HUDEP-2 (cell line): ENCODE measurements at regions not wholly inside any gene's neighbourhood (a gene's known extent, or its start where the extent isn't known, plus 50 kb on each side); places are given as distances from the start of the nearest gene placed in this dataset.
A peak's percentile ranks its signal among the peaks of the same experiment; 100 is the strongest.
"Not testable (repeated sequence)": the region's sequence is repeated elsewhere in the genome, so short reads cannot be mapped to it uniquely, and the experiment has no call there.

ENCODE experiments used
- DNase-seq, 76 experiments: peaks; one replicate each; lab custom pipeline; 2025; ENCODE audit not compliant: unreplicated experiment in 76 of 76; lab: John Stamatoyannopoulos, UW

- no peak for DNase-seq
These were observed 780.9 kb downstream of the TBC1D32 start for GRCh38 chr6:120553353-120553752.

GRCh38 chr6:120545353-120545752 lies 788.9 kb downstream of the TBC1D32 start:
- no peak for DNase-seq

DNA sequence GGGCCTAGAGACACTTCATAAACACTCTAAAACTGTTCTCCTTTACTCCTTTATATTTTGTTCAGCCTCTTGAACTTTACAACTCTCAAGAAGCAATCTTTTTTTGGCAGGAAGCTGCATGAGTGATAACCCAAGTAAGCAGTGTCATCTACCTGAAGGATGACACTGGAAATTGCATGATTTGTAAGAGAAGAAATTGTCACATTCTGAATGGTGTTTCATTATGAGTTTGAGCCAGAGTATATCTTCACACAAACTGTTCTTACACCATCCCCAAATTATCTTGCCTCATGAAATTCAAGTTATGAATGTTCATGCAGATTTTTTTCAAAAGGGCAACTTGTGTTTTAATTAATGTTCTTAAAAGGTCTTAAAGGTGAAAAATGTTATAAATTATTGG lies 799.3 kb downstream of the TBC1D32 start:
- no peak for DNase-seq

DNA sequence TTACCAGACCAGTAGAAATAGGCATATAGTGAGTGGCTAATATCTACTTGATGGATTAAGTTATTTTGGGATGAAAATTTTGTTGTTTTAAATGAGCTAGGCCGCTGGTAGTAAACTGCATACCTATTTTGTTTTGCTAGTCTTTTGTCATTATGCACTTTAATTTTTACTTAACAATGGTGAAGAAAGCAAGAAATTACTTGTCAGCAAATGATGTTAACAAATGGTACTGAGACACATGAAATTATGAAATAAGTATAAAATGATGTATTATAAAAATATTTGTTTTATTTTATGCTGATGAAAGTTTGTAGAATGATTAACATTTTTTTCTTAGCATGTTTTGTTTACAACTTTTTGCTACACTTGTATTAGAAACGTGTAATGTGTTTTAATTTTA lies 807.7 kb downstream of the TBC1D32 start:
- no peak for DNase-seq

- DNase-seq = no peak
These were observed 819.7 kb downstream of the TBC1D32 start for GRCh38 chr6:120514544-120514943.

- DNase-seq = no peak
These were observed 822.6 kb downstream of the TBC1D32 start for GRCh38 chr6:120511712-120512111.

- DNase-seq = no peak
These were observed 835.6 kb downstream of the TBC1D32 start for GRCh38 chr6:120498711-120499110.

- no peak for DNase-seq
These were observed 837.6 kb downstream of the TBC1D32 start for GRCh38 chr6:120496661-120497060.

- no peak for DNase-seq
These were observed 840.8 kb downstream of the TBC1D32 start for GRCh38 chr6:120493505-120493904.

GRCh38 chr6:120489941-120490340 lies 844.3 kb downstream of the TBC1D32 start:
- peak in 1 of 76 experiments; percentile 3 for DNase-seq

GRCh38 chr6:120484146-120484545 lies 850.1 kb downstream of the TBC1D32 start:
- DNase-seq = no peak

DNA sequence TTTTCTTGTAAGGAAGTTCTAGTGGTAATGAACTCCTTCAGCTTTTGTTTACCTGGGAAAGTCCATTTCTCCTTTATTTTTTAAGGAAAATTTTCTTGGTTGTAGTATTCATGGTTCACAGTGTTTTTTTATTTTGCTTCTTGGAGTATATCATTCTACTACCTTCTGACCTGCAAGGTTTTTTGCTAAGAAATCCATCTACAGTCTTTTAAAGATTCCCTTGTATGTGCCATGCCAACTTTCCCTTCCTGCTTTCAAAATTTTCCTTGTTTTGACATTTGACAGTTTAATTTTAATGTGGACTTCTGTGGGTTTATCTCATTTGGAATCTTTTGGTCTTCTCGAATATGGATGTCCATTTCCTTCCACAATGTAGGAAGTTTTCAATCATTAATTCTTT lies 855.6 kb downstream of the TBC1D32 start:
- DNase-seq = no peak

DNA sequence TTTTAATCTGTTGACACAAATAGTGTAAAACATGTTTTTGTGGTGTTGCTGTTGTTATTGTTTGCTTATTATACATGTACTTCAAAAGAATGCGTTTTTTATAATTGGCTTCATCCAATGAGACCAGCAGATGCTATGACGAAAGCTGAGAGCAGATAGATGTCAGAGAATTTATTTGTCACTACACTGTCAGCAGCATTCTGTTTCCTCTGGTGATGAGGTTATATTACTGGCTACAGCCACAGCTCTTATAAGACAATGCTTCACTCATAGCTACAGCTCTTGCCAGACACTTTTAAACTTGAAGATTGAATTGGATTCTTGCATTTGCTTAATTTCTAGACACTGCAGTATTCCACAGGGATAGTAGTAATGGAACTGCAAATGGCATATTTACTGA lies 860.5 kb downstream of the TBC1D32 start:
- no peak for DNase-seq

- DNase-seq = no peak
These were observed 865.8 kb downstream of the TBC1D32 start for GRCh38 chr6:120468486-120468885.

DNA sequence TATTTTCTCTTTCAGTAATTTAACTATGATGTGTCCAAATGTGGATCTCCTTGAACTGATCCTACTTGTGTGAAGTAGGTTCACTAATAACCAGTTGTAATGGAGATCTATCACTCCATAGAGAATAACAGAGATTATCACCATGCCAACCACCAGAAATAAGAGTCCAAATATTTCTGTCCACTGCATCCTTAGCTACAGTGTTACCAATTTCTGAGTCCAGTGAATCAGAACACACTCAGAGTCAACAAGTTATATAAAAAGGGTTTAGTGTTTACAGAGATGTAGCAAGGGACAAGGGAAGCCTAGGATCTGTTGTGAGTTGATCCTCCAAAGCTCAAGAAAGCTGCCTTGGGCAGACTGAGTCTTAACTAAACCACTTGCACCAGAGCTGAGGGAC lies 882.8 kb downstream of the TBC1D32 start:
- DNase-seq = no peak

DNA sequence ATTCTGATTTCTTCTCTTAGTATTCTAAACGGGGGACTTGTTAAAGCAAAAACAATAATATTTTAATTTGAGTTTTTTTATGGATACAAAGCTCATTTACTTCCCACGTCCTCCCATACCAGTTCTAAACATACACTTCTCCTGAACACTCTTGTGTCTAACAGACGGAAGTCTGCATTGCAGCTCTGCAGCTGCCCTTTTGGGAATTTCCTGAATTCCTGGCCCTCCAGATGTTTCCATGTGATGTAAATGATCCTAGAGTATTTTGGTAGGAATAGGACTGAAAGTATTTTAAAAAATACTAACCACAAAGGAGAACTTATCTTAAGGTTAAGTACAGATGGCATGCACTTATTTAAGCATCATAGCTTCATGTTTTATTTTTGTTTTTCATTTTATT lies 886.7 kb downstream of the TBC1D32 start:
- no peak for DNase-seq

DNA sequence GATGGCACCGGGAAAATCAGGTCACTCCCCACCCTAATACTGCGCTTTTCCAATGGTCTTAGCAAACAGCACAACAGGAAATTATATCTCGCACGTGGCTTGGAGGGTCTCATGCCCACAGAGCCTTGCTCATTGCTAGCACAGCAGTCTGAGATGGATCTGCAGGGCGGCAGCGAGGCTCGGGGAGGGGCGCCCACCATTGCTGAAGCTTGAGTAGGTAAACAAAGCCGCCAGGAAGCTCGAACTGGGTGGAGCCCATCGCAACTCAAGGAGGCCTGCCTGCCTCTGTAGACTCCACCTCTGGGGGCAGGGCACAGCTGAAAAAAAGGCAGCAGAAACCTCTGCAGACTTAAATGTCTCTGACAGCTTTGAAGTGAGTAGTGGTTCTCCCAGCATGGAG lies 901.4 kb downstream of the TBC1D32 start:
- not testable (repeated sequence) for DNase-seq

- DNase-seq = no peak
These were observed 902.4 kb downstream of the TBC1D32 start for GRCh38 chr6:120431841-120432240.

DNA sequence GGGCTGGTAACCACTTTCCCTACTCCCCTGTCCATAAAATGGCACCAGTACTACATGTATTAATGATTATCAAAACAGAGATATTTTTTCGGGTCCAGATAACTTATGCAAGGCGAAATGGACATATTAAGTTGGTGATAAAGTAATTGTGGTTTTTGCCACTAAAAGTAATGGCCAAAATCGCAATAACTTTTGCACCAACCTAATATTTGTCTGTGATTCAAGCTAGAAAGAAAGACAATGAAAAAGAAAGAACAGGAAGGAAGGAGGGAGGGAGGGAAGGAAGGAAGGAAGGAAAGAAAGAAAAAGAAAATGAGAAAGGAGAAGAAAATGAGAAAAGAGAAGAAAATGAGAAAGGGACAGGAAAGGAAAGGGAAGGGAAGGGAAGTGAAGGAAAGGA lies 922.9 kb downstream of the TBC1D32 start:
- no peak for DNase-seq

GRCh38 chr6:120410586-120410985 lies 923.7 kb downstream of the TBC1D32 start:
- no peak for DNase-seq

- no peak for DNase-seq
These were observed 926.6 kb downstream of the TBC1D32 start for GRCh38 chr6:120407696-120408095.

DNA sequence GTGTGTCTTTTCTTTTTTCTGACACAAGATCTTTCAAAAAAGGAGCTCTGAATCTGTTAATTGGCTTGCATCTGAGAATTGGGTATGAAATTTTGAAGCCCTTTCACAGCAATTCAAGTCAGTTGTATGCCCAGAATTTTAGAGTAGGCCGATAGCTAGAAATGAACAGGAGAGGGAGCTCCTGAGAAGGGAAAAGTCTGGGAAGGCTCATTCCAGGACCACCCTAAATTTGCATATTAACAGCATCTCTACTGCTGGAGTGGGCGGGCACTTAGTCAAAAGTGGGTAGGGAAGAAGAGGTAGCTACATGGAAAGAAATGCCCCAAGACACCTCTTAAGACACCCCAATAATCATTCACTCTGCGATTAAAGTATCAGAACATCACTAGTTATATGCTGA lies 928.3 kb downstream of the TBC1D32 start:
- DNase-seq = peak in 5 of 76 experiments; percentile 1 to 24 (median 15)

- DNase-seq = no peak
These were observed 938.5 kb downstream of the TBC1D32 start for GRCh38 chr6:120395784-120396183.

DNA sequence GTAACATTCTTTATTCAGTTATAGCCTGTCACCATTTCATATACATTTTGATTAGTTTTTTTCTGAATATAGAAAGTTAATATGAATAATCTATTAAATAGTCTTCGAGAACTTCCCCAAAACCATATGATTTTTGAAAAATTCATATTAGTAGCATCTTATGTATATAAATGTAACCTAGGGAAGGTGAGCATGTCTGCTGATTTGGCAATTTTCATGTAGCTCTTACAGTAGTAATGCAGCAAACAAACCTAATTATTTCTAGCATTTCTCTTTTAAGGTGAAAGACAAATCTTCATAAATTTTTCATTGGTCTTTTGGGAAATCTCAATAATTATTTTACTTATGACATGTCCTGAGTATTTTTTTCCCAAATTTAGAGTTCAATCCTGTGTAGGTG lies 939.0 kb downstream of the TBC1D32 start:
- DNase-seq = no peak
